Right renal pelvis (tissue), 4 donors: ENCODE measurements at regions not wholly inside any gene's neighbourhood (a gene's known extent, or its start where the extent isn't known, plus 50 kb on each side); places are given as distances from the start of the nearest gene placed in this dataset.

Source experiments
- DNase-seq, 4 donors: peaks; one replicate each; pipeline ENCODE4 v3.0.0-alpha.2; 2013; ENCODE audit warnings: low read depth in 4 of 4, low spot score in 3 of 4, missing footprints in 1 of 4

GRCh38 chr4:151955721-151956380 lies 195.0 kb upstream of the GATB start:
- no peak for DNase-seq

GRCh38 chr4:151953795-151954372 lies 193.1 kb upstream of the GATB start:
- DNase-seq = no peak

GRCh38 chr4:151953312-151953711 lies 192.5 kb upstream of the GATB start:
- no peak for DNase-seq

GRCh38 chr4:151952711-151953254 lies 192.0 kb upstream of the GATB start:
- DNase-seq = no peak

GRCh38 chr4:151952137-151952536 lies 191.3 kb upstream of the GATB start:
- DNase-seq = no peak

- DNase-seq = no peak
These were observed 190.9 kb upstream of the GATB start for GRCh38 chr4:151951671-151952050.

- no peak for DNase-seq
These were observed 190.3 kb upstream of the GATB start for GRCh38 chr4:151950993-151951670.

- no peak for DNase-seq
These were observed 187.7 kb upstream of the GATB start for GRCh38 chr4:151948351-151949016.

- DNase-seq = no peak
These were observed 185.9 kb upstream of the GATB start for GRCh38 chr4:151946718-151947117.

GRCh38 chr4:151942971-151943370 lies 182.2 kb upstream of the GATB start:
- peak in 3 of 4 donors; percentile 7 to 20 (median 18) for DNase-seq

- no peak for DNase-seq
These were observed 180.3 kb upstream of the GATB start for GRCh38 chr4:151940926-151941617.

GRCh38 chr4:151940291-151940690 lies 179.5 kb upstream of the GATB start:
- DNase-seq = no peak

- DNase-seq = no peak
These were observed 178.9 kb upstream of the GATB start for GRCh38 chr4:151939670-151940069.

- no peak for DNase-seq
These were observed 174.6 kb upstream of the GATB start for GRCh38 chr4:151935411-151935810.

- no peak for DNase-seq
These were observed 174.0 kb upstream of the GATB start for GRCh38 chr4:151934766-151935165.

GRCh38 chr4:151933122-151933827 lies 172.5 kb upstream of the GATB start:
- DNase-seq = no peak

GRCh38 chr4:151931563-151931962 lies 170.8 kb upstream of the GATB start:
- DNase-seq = no peak

GRCh38 chr4:151930372-151930771 lies 169.6 kb upstream of the GATB start:
- no peak for DNase-seq

- no peak for DNase-seq
These were observed 167.3 kb upstream of the GATB start for GRCh38 chr4:151928112-151928511.

- no peak for DNase-seq
These were observed 162.0 kb upstream of the GATB start for GRCh38 chr4:151922811-151923210.
